SK-N-DZ (cell line): ENCODE measurements at regions not wholly inside any gene's neighbourhood (a gene's known extent, or its start where the extent isn't known, plus 50 kb on each side); places are given as distances from the start of the nearest gene placed in this dataset.

Experiments
- DNase-seq: peaks from one replicate; pipeline ENCODE4 v3.0.0-alpha.2; 2015; ENCODE audit warnings: low spot score

GRCh38 chr5:13477118-13477737 lies 467.3 kb downstream of the DNAH5 start:
- peak; percentile 5 for DNase-seq

- DNase-seq: no peak
These were observed 471.6 kb downstream of the DNAH5 start for GRCh38 chr5:13472842-13473241.

- DNase-seq: no peak
These were observed 473.5 kb downstream of the DNAH5 start for GRCh38 chr5:13470975-13471374.

- DNase-seq: no peak
These were observed 474.2 kb downstream of the DNAH5 start for GRCh38 chr5:13470263-13470662.

- no peak for DNase-seq
These were observed 479.8 kb downstream of the DNAH5 start for GRCh38 chr5:13464532-13465193.

- DNase-seq: no peak
These were observed 483.9 kb downstream of the DNAH5 start for GRCh38 chr5:13460587-13460986.

- no peak for DNase-seq
These were observed 490.4 kb downstream of the DNAH5 start for GRCh38 chr5:13454050-13454449.

- DNase-seq: no peak
These were observed 495.6 kb downstream of the DNAH5 start for GRCh38 chr5:13448843-13449242.

- DNase-seq: no peak
These were observed 505.1 kb downstream of the DNAH5 start for GRCh38 chr5:13439430-13439829.

- no peak for DNase-seq
These were observed 516.5 kb downstream of the DNAH5 start for GRCh38 chr5:13427827-13428557.

GRCh38 chr5:13412040-13412595 lies 532.4 kb downstream of the DNAH5 start:
- no peak for DNase-seq

GRCh38 chr5:13408616-13409015 lies 535.9 kb downstream of the DNAH5 start:
- no peak for DNase-seq

GRCh38 chr5:13403351-13403750 lies 541.1 kb downstream of the DNAH5 start:
- DNase-seq: no peak

GRCh38 chr5:13385066-13385465 lies 559.4 kb downstream of the DNAH5 start:
- DNase-seq: no peak

- DNase-seq: no peak
These were observed 562.3 kb downstream of the DNAH5 start for GRCh38 chr5:13382232-13382631.

- DNase-seq: no peak
These were observed 566.4 kb downstream of the DNAH5 start for GRCh38 chr5:13378091-13378490.

GRCh38 chr5:13359344-13359743 lies 585.1 kb downstream of the DNAH5 start:
- no peak for DNase-seq

- no peak for DNase-seq
These were observed 586.1 kb downstream of the DNAH5 start for GRCh38 chr5:13358342-13358741.

GRCh38 chr5:13357929-13358328 lies 586.6 kb downstream of the DNAH5 start:
- DNase-seq: no peak

GRCh38 chr5:13356226-13356625 lies 588.3 kb downstream of the DNAH5 start:
- no peak for DNase-seq

GRCh38 chr5:13354611-13355010 lies 589.9 kb downstream of the DNAH5 start:
- DNase-seq: no peak

- DNase-seq: no peak
These were observed 593.7 kb downstream of the DNAH5 start for GRCh38 chr5:13350767-13351166.

GRCh38 chr5:13348568-13348967 lies 595.9 kb downstream of the DNAH5 start:
- no peak for DNase-seq
